ENCODE measurements at regions not wholly inside any gene's neighbourhood (a gene's known extent, or its start where the extent isn't known, plus 50 kb on each side); places are given as distances from the start of the nearest gene placed in this dataset.

DNA sequence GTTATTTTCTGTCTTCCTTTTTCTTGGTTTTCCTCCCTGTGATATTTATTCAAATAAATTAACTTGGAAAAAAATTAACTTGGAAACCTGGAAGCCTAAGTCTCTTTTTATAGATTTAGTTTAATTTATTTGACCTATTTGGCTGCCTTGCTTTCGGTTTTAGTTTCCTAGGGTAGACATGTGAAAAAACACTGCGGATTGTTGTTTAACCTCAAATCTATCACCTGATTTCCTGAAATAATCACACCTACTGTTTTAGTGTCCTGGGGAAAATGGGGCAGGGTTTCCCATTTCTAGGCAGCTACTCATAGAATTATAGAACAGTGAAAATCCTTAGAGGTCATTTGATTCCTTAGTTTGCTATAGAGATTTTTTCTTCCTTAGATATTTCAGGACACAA is 412.4 kb downstream of the PCDH17 start:
- Histone ChIP-seq H2BK120ac (ENCODE audit: low read depth, low read length, poor library complexity, severe bottlenecking) (no peak overlapping the region), H2BK5ac (ENCODE audit: insufficient read length, low read length) (no peak overlapping the region), H4K20me1 (ENCODE audit: control insufficient read depth, insufficient read depth, insufficient read length) (no peaks in the 10 kb centered on the region), H3K23me2 (ENCODE audit: insufficient read length, low read depth, low read length, poor library complexity, severe bottlenecking) (no peaks in the 10 kb centered on the region), H4K5ac (ENCODE audit: insufficient read length, low read depth, low read length) (no peak overlapping the region), H3K56ac (ENCODE audit: insufficient read length, low read depth, low read length) (no peak overlapping the region), H3K9ac (ENCODE audit: extremely low read depth, insufficient read length, low read length) (no peak overlapping the region), H3K4me2 (ENCODE audit: insufficient read depth, insufficient read length, low read length) (no peak overlapping the region), H3K23ac (ENCODE audit: insufficient read length, low read depth, low read length) (no peak overlapping the region), H3K9me3 (ENCODE audit: control insufficient read depth, low read depth, low read length) (no peaks in the 10 kb centered on the region), H3T11ph (ENCODE audit: low read length) (no peak overlapping the region), H3K18ac (ENCODE audit: insufficient read length, low read depth, low read length) (no peak overlapping the region), H2AFZ (ENCODE audit: low read length) (no peak overlapping the region), H3K14ac (ENCODE audit: insufficient read depth, low read length) (no peak overlapping the region), H3K4me1 (ENCODE audit: insufficient read depth, low read length) (no peaks in the 10 kb centered on the region), H4K91ac (ENCODE audit: insufficient read length, low read depth, low read length) (no peak overlapping the region), H2BK15ac (ENCODE audit: low read depth, low read length) (no peak overlapping the region), H3K79me1 (ENCODE audit: insufficient read depth, low read depth, low read length, poor library complexity, severe bottlenecking) (no peaks in the 10 kb centered on the region), H2AK5ac (ENCODE audit: insufficient read length, low read length) (no peak overlapping the region), H2BK20ac (ENCODE audit: low read depth, low read length, poor library complexity, severe bottlenecking) (no peak overlapping the region), H4K8ac (replicated peaks; ENCODE audit: insufficient read length, low read depth, low read length) (no peak overlapping the region), H3K27ac (ENCODE audit: insufficient read length, low read depth, low read length) (no peak overlapping the region), H3K27me3 (ENCODE audit: insufficient read depth, low read length) (no peaks in the 10 kb centered on the region), H3K4ac (ENCODE audit: low read depth, low read length) (no peak overlapping the region), H3K79me2 (ENCODE audit: insufficient read depth, low read length) (no peaks in the 10 kb centered on the region), H2BK12ac (ENCODE audit: insufficient read length, low read depth, low read length) (no peak overlapping the region)
- no peak overlapping the region for H3K4me3 Mint-ChIP-seq
- H3K4me1 Mint-ChIP-seq, result no peaks in the 10 kb centered on the region
- no peak overlapping the region; a peak in 1 of 7 replicates for H3K27ac Mint-ChIP-seq
- no CpG with 5 or more reads among the region's 2 CpGs for WGBS (ENCODE audit: extremely low coverage, insufficient read length, low lambda C conversion rate)
- no peak for DNase-seq
- H3K36me3 Mint-ChIP-seq (ENCODE audit: insufficient read depth in 1 of 3, low read depth in 3 of 3), result 0 out of 7 replicates have a peak, but pooled peaks cover 0 to 1% (median 0%) of the 10 kb centered on the region in 3 experiments
- no peaks in the 10 kb centered on the region for H3K27me3 Mint-ChIP-seq (ENCODE audit: low read depth)
- H3K9me3 Mint-ChIP-seq, result no peaks in the 10 kb centered on the region
- TF ChIP-seq, protein P1, sequence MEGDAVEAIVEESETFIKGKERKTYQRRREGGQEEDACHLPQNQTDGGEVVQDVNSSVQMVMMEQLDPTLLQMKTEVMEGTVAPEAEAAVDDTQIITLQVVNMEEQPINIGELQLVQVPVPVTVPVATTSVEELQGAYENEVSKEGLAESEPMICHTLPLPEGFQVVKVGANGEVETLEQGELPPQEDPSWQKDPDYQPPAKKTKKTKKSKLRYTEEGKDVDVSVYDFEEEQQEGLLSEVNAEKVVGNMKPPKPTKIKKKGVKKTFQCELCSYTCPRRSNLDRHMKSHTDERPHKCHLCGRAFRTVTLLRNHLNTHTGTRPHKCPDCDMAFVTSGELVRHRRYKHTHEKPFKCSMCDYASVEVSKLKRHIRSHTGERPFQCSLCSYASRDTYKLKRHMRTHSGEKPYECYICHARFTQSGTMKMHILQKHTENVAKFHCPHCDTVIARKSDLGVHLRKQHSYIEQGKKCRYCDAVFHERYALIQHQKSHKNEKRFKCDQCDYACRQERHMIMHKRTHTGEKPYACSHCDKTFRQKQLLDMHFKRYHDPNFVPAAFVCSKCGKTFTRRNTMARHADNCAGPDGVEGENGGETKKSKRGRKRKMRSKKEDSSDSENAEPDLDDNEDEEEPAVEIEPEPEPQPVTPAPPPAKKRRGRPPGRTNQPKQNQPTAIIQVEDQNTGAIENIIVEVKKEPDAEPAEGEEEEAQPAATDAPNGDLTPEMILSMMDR (conservative IDR thresholded peaks at IDR 0.05), result no peak
